GM23338 (cell line): ENCODE measurements at regions not wholly inside any gene's neighbourhood (a gene's known extent, or its start where the extent isn't known, plus 50 kb on each side); places are given as distances from the start of the nearest gene placed in this dataset.

Experiments
- ATAC-seq: fragments of 200-7000 bp; cut with Tn5 transposase; 3 replicates; pipeline ENCODE4 v1.9.1; 2020
- DNase-seq: peaks from one replicate; pipeline ENCODE4 v3.0.0-alpha.2; 2015; ENCODE audit warnings: low spot score
- H2AFZ ChIP-seq: fragments of 200-600 bp; sonication (generic); 2 replicates; pipeline ENCODE4 v1.8.0; 2016; ENCODE audit warnings: antibody characterized with exemption, mild to moderate bottlenecking, moderate library complexity
- H3F3A ChIP-seq: fragments of 200-600 bp; sonication (generic); replicated peaks from 2 replicates; pipeline ENCODE4 v1.8.0; 2017; ENCODE audit warnings: antibody characterized with exemption, mixed run types, low read depth
- H3K27ac ChIP-seq: fragments of 200-600 bp; sonication (generic); 2 replicates; pipeline ENCODE4 v1.6.1; 2016; ENCODE audit warnings: low read depth
- H3K27me3 ChIP-seq: fragments of 200-600 bp; sonication (generic); 2 replicates; pipeline ENCODE4 v1.8.0; 2016; ENCODE audit warnings: mild to moderate bottlenecking, mixed run types, moderate library complexity; ENCODE audit not compliant: insufficient read depth
- H3K36me3 ChIP-seq: fragments of 200-600 bp; sonication (generic); 2 replicates; pipeline ENCODE4 v1.8.0; 2016; ENCODE audit warnings: mild to moderate bottlenecking; ENCODE audit not compliant: insufficient read depth
- H3K4me1 ChIP-seq: fragments of 200-600 bp; sonication (generic); 2 replicates; pipeline ENCODE4 v1.8.0; 2016; ENCODE audit warnings: mild to moderate bottlenecking, moderate library complexity; ENCODE audit not compliant: insufficient read depth
- H3K4me2 ChIP-seq: fragments of 200-600 bp; sonication (generic); 2 replicates; pipeline ENCODE4 v1.7.1; 2017; ENCODE audit warnings: mixed run types
- H3K4me3 ChIP-seq: fragments of 200-600 bp; sonication (generic); 2 replicates; pipeline ENCODE4 v1.6.1; 2016; ENCODE audit warnings: mixed run types
- H3K79me2 ChIP-seq: fragments of 200-600 bp; sonication (generic); replicated peaks from 2 replicates; pipeline ENCODE4 v1.8.0; 2017; ENCODE audit warnings: mild to moderate bottlenecking; ENCODE audit not compliant: insufficient read depth
- H3K9me2 ChIP-seq: fragments of 200-600 bp; sonication (generic); 2 replicates; pipeline ENCODE4 v1.8.0; 2017; ENCODE audit not compliant: insufficient read depth
- H4K20me1 ChIP-seq: fragments of 200-600 bp; sonication (generic); replicated peaks from 2 replicates; pipeline ENCODE4 v1.8.0; 2017; ENCODE audit warnings: mild to moderate bottlenecking; ENCODE audit not compliant: insufficient read depth
- H3K27ac Mint-ChIP-seq: 2 replicates; pipeline ENCODE4 v1.8.0; 2020; ENCODE audit warnings: inconsistent platforms, mild to moderate bottlenecking, moderate library complexity, mixed read lengths
- H3K27me3 Mint-ChIP-seq: 3 replicates; pipeline ENCODE4 v1.8.0; 2022; ENCODE audit warnings: low read depth, mild to moderate bottlenecking, moderate library complexity, mixed read lengths, inconsistent platforms; ENCODE audit not compliant: insufficient read depth, poor library complexity
- H3K36me3 Mint-ChIP-seq: 3 replicates; pipeline ENCODE4 v1.8.0; 2021; ENCODE audit warnings: low read depth, mild to moderate bottlenecking, inconsistent platforms, moderate library complexity, mixed read lengths
- H3K4me1 Mint-ChIP-seq: 3 replicates; pipeline ENCODE4 v1.8.0; 2020; ENCODE audit warnings: mild to moderate bottlenecking, inconsistent platforms, mixed read lengths
- H3K4me3 Mint-ChIP-seq: 3 replicates; pipeline ENCODE4 v1.8.0; 2021; ENCODE audit warnings: moderate library complexity, mild to moderate bottlenecking, inconsistent platforms, mixed read lengths
- H3K9me3 Mint-ChIP-seq: 3 replicates; pipeline ENCODE4 v1.8.0; 2020; ENCODE audit warnings: moderate library complexity, mild to moderate bottlenecking, inconsistent platforms, mixed read lengths
- CREB1 ChIP-seq: fragments of 250-450 bp; sonication (Bioruptor Pico); IDR thresholded peaks from 2 replicates; pipeline ENCODE4 v1.5.0; 2020; ENCODE audit warnings: low read depth, mild to moderate bottlenecking, moderate library complexity
- EZH2 ChIP-seq: fragments of 200-600 bp; sonication (generic); IDR thresholded peaks from one replicate; pipeline ENCODE4 v1.8.0; 2017; ENCODE audit warnings: antibody characterized with exemption, mild to moderate bottlenecking, low read depth; ENCODE audit not compliant: unreplicated experiment
- EZH2phosphoT487 ChIP-seq: fragments of 200-600 bp; sonication (generic); IDR thresholded peaks from one replicate; pipeline ENCODE4 v1.8.1; 2018; ENCODE audit warnings: antibody characterized with exemption; ENCODE audit not compliant: unreplicated experiment
- NANOG ChIP-seq: IDR thresholded peaks from 2 replicates; pipeline ENCODE4 v1.6.1; 2016; ENCODE audit warnings: antibody characterized with exemption, borderline replicate concordance
- STAT1 ChIP-seq: IDR thresholded peaks from one replicate; pipeline ENCODE4 v1.6.1; 2016; ENCODE audit warnings: antibody characterized with exemption; ENCODE audit not compliant: unreplicated experiment
- ZNF114 ChIP-seq: fragments of 250-450 bp; sonication (Bioruptor Pico); IDR thresholded peaks from 2 replicates; pipeline ENCODE4 v1.5.0; 2020; ENCODE audit warnings: mild to moderate bottlenecking, moderate library complexity
- ZNF331 ChIP-seq: fragments of 250-450 bp; sonication (Bioruptor Pico); IDR thresholded peaks from 2 replicates; pipeline ENCODE4 v1.5.0; 2020; ENCODE audit warnings: low read depth, mild to moderate bottlenecking, moderate library complexity
- TF ChIP-seq, protein P1 (sequence below): fragments of 250-450 bp; sonication (Bioruptor Pico); IDR thresholded peaks from 2 replicates; pipeline ENCODE4 v1.5.0; 2020; ENCODE audit warnings: mild to moderate bottlenecking, moderate library complexity
- TF ChIP-seq, protein P2 (sequence below), 2 experiments: fragments of 200-600 bp in 1 of 2; sonication (generic) in 1 of 2; conservative IDR thresholded peaks; 2 replicates each; pipeline versions ENCODE4 v1.5.1 to v1.6.1; 2016 to 2017; ENCODE audit warnings: antibody characterized with exemption in 2 of 2, low read depth in 2 of 2, mild to moderate bottlenecking in 2 of 2, moderate library complexity in 1 of 2

DNA sequence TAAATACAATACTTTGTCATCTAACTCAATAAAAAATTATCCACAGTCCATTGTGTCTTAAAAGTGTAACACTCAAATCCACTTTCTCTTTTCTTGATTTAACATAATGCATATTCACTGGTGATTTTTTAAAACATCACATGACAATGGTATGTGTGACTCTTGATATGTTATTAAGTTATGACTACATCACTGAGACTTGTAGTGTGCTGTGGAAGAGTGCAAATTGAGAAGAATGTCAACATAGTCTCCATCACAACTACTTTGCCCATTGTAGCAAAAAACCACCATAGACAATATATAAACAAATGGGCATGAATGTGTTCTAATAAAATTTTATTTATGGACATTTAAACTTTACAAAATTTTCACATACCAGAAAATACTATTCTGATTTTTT is 380.7 kb upstream of the PMFBP1 start (continued):
- TF ChIP-seq, protein P1, sequence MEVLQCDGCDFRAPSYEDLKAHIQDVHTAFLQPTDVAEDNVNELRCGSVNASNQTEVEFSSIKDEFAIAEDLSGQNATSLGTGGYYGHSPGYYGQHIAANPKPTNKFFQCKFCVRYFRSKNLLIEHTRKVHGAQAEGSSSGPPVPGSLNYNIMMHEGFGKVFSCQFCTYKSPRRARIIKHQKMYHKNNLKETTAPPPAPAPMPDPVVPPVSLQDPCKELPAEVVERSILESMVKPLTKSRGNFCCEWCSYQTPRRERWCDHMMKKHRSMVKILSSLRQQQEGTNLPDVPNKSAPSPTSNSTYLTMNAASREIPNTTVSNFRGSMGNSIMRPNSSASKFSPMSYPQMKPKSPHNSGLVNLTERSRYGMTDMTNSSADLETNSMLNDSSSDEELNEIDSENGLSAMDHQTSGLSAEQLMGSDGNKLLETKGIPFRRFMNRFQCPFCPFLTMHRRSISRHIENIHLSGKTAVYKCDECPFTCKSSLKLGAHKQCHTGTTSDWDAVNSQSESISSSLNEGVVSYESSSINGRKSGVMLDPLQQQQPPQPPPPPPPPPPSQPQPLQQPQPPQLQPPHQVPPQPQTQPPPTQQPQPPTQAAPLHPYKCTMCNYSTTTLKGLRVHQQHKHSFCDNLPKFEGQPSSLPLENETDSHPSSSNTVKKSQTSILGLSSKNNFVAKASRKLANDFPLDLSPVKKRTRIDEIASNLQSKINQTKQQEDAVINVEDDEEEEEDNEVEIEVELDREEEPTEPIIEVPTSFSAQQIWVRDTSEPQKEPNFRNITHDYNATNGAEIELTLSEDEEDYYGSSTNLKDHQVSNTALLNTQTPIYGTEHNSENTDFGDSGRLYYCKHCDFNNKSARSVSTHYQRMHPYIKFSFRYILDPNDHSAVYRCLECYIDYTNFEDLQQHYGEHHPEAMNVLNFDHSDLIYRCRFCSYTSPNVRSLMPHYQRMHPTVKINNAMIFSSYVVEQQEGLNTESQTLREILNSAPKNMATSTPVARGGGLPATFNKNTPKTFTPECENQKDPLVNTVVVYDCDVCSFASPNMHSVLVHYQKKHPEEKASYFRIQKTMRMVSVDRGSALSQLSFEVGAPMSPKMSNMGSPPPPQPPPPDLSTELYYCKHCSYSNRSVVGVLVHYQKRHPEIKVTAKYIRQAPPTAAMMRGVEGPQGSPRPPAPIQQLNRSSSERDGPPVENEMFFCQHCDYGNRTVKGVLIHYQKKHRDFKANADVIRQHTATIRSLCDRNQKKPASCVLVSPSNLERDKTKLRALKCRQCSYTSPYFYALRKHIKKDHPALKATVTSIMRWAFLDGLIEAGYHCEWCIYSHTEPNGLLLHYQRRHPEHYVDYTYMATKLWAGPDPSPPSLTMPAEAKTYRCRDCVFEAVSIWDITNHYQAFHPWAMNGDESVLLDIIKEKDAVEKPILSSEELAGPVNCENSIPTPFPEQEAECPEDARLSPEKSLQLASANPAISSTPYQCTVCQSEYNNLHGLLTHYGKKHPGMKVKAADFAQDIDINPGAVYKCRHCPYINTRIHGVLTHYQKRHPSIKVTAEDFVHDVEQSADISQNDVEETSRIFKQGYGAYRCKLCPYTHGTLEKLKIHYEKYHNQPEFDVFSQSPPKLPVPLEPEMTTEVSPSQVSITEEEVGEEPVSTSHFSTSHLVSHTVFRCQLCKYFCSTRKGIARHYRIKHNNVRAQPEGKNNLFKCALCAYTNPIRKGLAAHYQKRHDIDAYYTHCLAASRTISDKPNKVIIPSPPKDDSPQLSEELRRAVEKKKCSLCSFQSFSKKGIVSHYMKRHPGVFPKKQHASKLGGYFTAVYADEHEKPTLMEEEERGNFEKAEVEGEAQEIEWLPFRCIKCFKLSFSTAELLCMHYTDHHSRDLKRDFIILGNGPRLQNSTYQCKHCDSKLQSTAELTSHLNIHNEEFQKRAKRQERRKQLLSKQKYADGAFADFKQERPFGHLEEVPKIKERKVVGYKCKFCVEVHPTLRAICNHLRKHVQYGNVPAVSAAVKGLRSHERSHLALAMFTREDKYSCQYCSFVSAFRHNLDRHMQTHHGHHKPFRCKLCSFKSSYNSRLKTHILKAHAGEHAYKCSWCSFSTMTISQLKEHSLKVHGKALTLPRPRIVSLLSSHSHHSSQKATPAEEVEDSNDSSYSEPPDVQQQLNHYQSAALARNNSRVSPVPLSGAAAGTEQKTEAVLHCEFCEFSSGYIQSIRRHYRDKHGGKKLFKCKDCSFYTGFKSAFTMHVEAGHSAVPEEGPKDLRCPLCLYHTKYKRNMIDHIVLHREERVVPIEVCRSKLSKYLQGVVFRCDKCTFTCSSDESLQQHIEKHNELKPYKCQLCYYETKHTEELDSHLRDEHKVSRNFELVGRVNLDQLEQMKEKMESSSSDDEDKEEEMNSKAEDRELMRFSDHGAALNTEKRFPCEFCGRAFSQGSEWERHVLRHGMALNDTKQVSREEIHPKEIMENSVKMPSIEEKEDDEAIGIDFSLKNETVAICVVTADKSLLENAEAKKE (CRISPR knock-in tag): no peak
- no peak for TF ChIP-seq NANOG

DNA sequence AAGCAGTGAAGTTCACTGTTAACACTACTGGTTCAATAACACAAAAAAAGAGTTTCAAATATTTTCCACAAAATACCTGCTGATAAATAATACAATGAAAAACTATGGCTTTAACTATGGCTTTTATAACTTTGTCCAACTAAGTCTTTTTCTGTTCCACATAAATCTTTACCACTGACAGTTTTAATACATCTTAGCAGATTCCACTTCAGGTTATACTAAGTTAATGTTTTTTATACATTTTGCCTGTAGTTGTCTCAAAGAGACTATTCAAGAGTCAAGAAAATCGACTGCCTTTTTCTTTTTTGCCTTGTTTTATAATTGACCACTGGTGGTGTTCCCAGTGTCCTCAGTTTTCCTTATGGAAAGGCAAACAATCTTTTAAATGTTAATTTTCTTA is 379.7 kb upstream of the PMFBP1 start:
- H3K27me3 Mint-ChIP-seq: no peaks in the 10 kb centered on the region
- no peaks in the 10 kb centered on the region for H3K9me2 ChIP-seq
- H3K9me3 Mint-ChIP-seq: peaks cover 31% of the 10 kb centered on the region
- H3K79me2 ChIP-seq: no peaks in the 10 kb centered on the region
- H3K27ac Mint-ChIP-seq: no peak overlapping the region
- H3K4me3 ChIP-seq: no peak overlapping the region
- H3K4me2 ChIP-seq: no peak overlapping the region
- no peak overlapping the region for H2AFZ ChIP-seq
- H3K27ac ChIP-seq: no peak overlapping the region
- H3K27me3 ChIP-seq: no peaks in the 10 kb centered on the region
- no peaks in the 10 kb centered on the region for H3K4me1 ChIP-seq
- H4K20me1 ChIP-seq: no peaks in the 10 kb centered on the region
- H3K36me3 Mint-ChIP-seq: peaks cover 53% of the 10 kb centered on the region; the same call in 2 of the 3 replicates
- no peak for ATAC-seq
- no peak overlapping the region for H3K4me3 Mint-ChIP-seq
- H3F3A ChIP-seq: no peaks in the 10 kb centered on the region
- DNase-seq: no peak
- no peaks in the 10 kb centered on the region for H3K4me1 Mint-ChIP-seq
- H3K36me3 ChIP-seq: 0 out of 2 replicates have a peak, but pooled peaks cover 3% of the 10 kb centered on the region
- no peak for TF ChIP-seq NANOG
- no peak for TF ChIP-seq ZNF331 (CRISPR knock-in tag)
- no peak for TF ChIP-seq EZH2phosphoT487
- TF ChIP-seq, protein P2, sequence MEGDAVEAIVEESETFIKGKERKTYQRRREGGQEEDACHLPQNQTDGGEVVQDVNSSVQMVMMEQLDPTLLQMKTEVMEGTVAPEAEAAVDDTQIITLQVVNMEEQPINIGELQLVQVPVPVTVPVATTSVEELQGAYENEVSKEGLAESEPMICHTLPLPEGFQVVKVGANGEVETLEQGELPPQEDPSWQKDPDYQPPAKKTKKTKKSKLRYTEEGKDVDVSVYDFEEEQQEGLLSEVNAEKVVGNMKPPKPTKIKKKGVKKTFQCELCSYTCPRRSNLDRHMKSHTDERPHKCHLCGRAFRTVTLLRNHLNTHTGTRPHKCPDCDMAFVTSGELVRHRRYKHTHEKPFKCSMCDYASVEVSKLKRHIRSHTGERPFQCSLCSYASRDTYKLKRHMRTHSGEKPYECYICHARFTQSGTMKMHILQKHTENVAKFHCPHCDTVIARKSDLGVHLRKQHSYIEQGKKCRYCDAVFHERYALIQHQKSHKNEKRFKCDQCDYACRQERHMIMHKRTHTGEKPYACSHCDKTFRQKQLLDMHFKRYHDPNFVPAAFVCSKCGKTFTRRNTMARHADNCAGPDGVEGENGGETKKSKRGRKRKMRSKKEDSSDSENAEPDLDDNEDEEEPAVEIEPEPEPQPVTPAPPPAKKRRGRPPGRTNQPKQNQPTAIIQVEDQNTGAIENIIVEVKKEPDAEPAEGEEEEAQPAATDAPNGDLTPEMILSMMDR (conservative IDR thresholded peaks at IDR 0.05; ENCODE audit: low read depth in 2 of 2): no peak
- TF ChIP-seq, protein P1 (CRISPR knock-in tag): no peak
- no peak for TF ChIP-seq EZH2
- no peak for TF ChIP-seq STAT1
- no peak for TF ChIP-seq ZNF114 (CRISPR knock-in tag)
- no peak for TF ChIP-seq CREB1 (CRISPR knock-in tag)
